GM20000 (cell line): ENCODE measurements at regions not wholly inside any gene's neighbourhood (a gene's known extent, or its start where the extent isn't known, plus 50 kb on each side); places are given as distances from the start of the nearest gene placed in this dataset.
"Not testable (repeated sequence)": the region's sequence is repeated elsewhere in the genome, so short reads cannot be mapped to it uniquely, and the experiment has no call there.

ENCODE experiments used
- DNase-seq: peaks from one replicate; pipeline ENCODE4 v3.0.0; 2012; ENCODE audit warnings: low spot score
- TF ChIP-seq, protein P1 (sequence below): IDR thresholded peaks from 2 replicates; pipeline ENCODE4 v1.5.1; 2012; ENCODE audit warnings: mild to moderate bottlenecking, control low read depth; ENCODE audit errors: extremely low read depth, missing control alignments

DNA sequence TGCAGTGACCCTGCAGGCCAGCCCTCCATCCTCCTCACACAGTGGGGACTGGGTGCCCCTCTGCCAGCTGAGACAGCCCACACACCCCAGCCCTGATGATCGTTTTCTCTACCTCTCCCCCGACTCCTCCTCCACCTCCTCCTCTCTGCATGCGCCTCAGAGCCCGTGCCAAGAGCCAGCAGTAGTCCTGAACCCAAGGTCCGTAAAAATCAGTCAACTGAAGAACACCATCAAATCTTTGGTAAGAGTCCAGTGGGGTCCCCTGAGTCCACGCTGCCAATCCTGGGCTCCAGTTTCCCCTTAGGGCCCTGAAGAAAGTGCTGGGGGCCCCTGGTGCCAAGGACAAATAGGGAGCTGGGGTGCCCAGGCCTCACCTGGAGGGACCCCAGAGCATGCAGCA is 109.3 kb upstream of the FAN1 start:
- no peak for DNase-seq
- TF ChIP-seq, protein P1, sequence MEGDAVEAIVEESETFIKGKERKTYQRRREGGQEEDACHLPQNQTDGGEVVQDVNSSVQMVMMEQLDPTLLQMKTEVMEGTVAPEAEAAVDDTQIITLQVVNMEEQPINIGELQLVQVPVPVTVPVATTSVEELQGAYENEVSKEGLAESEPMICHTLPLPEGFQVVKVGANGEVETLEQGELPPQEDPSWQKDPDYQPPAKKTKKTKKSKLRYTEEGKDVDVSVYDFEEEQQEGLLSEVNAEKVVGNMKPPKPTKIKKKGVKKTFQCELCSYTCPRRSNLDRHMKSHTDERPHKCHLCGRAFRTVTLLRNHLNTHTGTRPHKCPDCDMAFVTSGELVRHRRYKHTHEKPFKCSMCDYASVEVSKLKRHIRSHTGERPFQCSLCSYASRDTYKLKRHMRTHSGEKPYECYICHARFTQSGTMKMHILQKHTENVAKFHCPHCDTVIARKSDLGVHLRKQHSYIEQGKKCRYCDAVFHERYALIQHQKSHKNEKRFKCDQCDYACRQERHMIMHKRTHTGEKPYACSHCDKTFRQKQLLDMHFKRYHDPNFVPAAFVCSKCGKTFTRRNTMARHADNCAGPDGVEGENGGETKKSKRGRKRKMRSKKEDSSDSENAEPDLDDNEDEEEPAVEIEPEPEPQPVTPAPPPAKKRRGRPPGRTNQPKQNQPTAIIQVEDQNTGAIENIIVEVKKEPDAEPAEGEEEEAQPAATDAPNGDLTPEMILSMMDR, result no peak

DNA sequence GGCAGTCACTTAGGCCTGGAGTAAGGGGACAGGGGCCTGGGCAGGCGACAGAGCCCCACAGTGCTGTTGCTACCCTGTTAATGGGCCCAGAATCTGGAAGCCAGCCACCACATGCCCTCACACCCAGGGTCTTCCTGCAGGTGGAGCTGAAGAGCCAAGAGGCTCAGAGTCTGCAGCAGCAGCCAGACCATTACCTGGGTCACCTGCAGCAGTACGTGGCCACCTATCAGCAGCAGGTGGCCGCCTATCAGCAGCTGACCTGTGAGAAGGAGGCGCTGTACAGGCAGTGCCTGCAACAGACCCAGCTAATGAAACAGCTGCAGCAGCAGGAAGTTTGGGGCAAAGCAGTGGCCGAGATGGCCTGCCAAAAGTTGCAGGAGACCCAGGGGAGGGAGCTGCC is 104.2 kb upstream of the FAN1 start:
- not testable (repeated sequence) for DNase-seq

DNA sequence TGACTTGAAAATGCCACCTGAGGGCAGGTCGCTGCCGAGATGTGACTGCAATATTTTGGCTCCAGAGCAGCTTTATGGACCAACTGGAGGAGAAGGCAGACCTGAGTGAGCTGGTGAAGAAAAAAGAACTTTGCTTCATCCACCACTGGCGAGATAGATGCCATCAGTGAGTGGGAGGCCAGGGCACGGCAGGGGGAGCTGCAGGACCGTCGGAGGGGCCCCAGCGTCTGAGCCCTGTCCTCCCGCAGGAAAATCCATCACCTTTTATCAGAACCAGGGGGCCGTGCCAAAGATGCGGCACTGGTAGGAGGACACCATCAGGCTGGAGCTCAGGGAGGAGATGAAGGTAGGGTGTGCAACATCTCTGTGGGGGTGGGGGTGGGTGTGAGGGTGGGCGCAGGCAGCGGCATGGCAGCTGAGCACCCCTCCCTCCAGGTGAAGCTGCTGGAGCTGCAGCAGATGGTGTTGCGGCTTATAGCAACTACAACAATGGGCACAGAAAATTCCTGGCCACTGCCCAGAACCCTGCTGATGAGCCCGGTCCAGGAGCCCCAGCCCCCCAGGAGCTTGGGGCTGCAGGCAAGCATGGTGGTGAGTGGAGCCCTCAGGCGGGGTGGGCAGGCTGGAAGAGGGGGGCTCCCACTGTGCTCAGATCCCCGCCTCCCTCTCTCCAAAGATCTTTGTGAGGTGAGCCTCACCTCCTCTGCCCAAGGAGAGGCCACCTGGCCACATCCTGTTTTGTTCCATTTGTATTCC is 102.4 kb upstream of the FAN1 start:
- not testable (repeated sequence) for DNase-seq

DNA sequence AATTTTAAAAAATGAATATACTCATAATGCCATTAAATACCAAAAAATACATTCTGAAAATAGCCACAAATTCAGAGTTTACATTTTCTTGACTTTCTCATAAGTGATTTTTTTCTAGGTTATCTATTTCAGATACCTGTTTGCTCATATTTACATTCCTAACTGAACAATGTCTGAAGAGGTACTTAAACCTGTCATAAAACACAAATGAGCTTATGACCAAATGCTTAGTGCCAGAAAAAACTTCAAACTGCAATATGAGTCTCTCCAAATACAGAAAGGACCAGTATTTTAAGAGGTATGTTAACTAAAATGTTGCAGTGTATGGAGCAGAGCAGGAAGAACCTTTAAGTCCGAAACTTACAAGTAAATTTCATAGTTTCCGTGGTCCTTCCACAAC is 101.7 kb upstream of the FAN1 start:
- DNase-seq, result not testable (repeated sequence)

DNA sequence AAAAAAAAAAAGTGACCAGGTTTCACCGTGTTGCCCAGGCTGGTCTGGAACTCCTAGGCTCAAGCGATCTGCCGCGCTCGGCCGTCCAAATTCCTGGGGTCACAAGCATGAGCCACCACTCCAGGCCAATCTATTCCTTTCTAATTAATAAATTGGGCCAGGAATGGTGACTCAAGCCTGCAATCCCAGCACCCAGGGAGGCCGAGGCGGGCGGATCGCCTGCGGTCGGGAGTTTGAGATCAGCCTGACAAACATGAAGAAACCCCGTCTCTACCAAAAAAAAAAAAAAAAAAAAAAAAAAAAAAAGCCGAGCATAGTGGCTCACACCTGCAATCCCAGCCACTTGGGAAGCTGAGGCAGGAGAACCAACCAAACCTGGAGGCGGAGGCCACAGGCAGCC is 100.0 kb upstream of the FAN1 start:
- DNase-seq, result not testable (repeated sequence)

DNA sequence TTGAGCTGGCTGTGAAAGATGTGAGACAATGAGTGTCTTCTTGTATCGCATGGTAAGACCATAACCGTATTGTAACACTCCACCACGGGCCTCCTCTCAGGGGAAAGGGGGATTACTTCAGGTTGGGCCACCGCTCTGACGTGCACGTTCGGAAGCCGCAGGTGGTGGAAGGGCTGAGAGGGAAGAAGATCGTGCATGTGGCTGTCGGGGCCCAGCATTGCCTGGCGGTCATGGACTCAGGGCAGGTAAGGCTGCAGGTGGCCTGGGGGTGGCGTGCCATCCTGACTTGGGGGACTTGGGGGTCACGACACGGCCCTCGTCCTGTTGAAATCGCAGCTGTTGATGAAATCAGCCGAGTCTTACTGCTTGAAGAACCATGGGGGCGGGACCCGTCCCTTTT is 87.3 kb upstream of the FAN1 start:
- TF ChIP-seq, protein P1, result no peak
- no peak for DNase-seq

DNA sequence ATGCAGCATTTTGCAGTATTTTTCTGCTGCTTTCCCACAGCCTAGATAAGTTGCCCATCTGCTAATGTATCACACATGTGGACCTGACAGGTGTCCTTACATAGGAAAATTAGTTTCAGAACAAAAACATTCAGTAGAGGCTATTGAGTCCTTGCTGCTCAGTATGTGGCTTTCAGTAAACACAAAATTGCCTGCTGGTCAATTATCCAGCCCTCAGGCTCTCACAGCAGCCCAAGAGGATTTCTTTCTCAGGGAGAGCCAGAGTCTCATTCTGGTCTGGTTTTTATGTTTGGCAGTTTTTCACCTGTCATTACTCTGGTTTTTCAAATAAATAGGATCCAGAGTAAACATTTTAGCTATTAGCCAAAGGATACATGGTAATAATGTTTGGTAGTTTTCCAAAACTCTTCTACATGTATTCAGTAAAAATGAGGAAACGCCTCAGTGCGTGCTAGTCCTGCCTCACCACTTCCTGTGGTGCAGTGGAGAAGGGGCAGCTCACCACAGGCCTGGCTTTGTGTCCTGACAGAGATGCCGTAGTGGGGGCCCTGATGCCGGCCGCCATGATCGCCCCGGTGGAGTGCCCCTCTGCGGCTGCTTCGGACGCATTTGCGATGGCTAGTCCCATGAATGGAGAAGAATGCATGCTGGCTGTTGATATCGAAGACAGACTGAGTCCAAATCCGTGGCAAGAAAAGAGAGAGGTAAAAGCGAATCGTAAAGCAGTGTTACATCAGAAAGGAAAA is 80.5 kb upstream of the FAN1 start:
- not testable (repeated sequence) for DNase-seq

DNA sequence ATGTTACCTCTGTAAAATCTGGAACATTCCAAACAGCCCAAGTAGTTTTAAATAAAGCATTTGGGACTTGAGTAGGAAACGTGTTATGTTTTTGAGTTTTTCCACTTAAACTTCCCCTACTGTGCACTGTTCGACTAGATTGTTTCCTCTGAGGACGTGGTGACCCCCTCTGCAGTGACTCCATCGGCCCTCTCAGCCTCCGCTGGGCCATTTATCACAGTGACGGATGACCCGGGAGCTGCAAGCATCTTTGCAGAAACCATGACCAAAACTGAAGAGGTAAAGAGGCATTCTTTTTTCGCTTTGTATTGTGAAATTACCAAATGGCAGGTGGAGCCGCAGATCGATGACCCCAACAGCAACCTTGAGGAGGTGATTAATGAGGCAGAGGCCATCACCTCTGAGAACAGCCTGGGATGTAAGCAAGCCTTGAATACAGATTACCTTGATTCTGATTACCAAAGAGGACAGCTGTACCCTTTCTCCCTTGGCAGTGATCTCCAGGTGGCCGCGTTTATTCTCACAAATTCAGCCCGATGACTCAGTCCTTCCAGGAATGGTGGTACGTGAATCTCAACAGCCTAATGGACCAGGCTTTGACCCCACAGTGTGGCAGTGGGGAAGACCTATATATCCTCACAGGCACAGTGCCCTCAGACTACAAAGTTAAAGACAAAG is 79.1 kb upstream of the FAN1 start:
- TF ChIP-seq, protein P1, result no peak
- DNase-seq, result no peak

DNA sequence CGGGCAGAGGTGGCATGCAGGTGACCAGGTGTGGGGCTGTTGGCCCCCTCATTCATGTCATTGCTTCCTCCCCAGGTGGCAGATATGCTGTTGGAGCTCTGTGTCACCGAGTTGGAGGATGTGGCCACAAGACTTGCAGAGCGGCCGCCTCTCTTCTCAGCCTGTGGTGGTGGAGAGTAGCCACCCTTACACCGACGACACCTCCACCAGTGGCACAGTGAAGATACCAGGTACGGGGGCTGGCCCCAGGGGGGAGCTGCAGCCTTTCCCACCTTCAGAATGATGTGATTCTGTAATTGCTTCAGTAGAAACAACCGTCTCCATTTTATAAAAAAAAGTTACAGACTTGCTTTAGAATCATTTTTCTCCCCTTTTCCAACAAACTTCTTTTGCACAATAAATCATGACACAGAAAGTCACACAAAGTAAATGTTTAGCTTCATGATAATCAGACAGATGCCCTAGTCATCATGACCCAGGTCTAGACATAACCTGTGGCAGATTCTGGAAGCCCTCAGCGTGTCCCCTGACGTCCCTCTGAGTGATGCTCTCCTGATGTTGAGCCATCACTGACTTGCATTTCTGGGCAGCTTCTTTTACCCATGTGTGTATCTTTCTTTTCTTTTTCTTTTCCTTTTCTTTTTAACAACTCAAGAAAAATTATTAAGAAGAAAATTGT is 76.0 kb upstream of the FAN1 start:
- TF ChIP-seq, protein P1, result no peak
- DNase-seq, result no peak

DNA sequence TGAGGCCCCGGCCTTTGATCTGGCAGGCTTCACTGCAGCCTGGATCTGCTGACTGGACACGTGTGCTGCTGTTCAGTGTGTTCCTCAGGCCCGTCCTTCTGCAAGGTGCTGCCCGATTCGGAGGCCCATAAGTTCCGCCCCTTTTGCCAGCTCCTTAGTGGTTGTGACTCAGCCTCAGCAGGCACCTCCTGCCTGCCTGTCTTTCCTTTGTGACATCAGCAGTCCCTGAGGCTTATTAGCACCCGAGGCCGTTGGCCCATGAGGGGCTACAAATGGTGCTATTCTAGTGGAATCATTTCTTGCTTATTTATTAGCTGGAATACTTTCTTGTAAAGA is 75.4 kb upstream of the FAN1 start:
- not testable (repeated sequence) for DNase-seq
